ENCODE measurements at regions not wholly inside any gene's neighbourhood (a gene's known extent, or its start where the extent isn't known, plus 50 kb on each side); places are given as distances from the start of the nearest gene placed in this dataset.

GRCh38 chr17:65442691-65443090 lies 118.8 kb downstream of the AXIN2 start:
- no peak for DNase-seq

- DNase-seq, result no peak
Observed at GRCh38 chr17:65442250-65442649, 119.2 kb downstream of the AXIN2 start.

DNA sequence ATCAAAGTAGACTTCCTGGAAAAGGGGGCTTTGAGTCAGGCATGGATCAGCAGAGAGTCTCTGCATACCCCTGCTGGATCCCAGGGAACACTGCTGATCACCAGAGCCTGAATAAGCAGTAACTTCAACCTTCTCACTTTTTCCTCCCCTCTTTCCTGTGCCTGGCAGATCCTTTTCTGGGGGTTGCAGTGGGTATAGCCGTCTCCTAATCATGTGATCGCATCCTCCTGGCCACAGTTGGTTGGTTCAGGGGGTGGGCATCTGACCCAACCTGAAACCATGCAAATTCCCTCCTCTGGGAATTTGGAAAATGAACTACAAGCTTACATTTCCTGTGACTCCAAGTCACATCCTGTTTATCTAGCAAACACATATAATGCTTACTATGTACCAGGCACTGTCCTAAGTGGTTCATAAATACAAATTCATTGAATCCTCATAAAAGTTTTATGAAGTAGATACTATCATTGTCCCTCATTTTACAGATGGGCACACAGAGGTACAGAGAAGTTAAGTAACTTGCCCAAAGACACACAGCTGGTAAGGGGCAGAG lies 120.3 kb downstream of the AXIN2 start:
- DNase-seq, result no peak

DNA sequence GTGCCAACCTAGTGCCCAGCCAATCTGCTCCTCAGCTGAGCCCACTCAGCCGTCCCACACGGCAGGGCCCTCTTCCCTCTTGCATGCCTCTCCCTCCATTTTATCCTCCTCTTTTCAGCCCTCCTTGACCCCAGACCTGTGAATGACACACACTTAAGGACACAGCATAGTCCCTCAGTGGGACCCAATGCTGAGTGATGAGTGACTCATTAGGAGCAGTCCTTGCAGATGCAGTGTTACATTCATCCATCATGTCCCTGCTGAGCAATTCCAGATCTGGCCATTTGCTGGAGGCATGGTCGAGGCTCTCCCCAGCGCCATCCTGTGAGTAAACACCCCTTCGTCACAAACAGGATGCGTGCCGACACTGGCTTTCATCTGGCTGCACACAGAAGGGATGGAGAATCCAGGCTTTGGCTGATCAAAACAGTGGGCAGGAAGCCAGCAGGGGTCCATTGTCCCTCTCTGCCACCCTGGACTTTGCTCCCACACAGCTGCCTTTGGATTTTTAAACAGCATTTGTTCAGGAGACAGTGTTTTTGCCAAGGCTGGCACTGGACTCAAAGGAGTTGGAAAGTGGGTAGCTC lies 122.6 kb downstream of the AXIN2 start:
- no peak for DNase-seq

- DNase-seq, result no peak
Observed at GRCh38 chr17:65438173-65438572, 123.3 kb downstream of the AXIN2 start.

DNA sequence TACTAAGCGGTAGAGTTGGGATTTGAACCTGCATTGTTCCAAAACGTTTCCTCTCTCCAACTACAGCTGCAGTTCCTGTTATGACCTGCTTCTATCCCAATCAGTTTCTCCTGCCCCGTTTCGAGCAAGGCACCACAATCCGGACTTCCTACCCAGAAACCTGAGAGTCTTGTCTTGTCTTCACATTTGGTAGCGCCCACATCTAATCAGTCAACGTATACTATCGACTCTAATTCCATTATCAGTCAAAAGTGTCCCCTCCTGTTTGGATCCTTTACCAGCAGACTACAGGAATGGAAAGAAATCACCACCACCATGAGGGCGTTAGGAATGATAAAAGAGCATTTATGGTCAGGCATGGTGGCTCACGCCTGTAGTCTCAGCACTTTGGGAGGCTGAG lies 124.6 kb downstream of the AXIN2 start:
- DNase-seq, result no peak

- DNase-seq, result no peak
Observed at GRCh38 chr17:65434878-65435277, 126.6 kb downstream of the AXIN2 start.

GRCh38 chr17:65434251-65434650 lies 127.2 kb downstream of the AXIN2 start:
- no peak for DNase-seq

DNA sequence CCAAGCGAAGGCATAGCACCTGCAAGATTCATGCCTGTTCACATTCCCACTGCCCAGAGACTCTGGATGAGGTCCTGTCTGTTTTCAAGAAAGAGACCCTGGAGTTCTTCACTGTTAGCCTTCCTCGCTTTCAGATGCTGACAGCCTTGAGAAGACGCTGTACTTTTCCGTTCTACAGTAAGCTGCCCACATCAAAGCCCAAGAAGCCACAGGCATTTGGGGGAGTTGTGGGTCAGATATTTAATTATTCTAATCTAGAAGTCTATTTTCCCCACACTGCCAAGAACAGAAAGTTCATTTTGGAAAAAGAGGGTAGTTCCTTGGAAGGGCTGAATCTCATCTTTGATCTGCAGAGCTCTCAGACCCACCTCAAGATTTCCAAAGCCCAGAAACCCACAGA lies 127.9 kb downstream of the AXIN2 start:
- no peak for DNase-seq

- DNase-seq, result no peak
Observed at GRCh38 chr17:65433157-65433556, 128.3 kb downstream of the AXIN2 start.

DNA sequence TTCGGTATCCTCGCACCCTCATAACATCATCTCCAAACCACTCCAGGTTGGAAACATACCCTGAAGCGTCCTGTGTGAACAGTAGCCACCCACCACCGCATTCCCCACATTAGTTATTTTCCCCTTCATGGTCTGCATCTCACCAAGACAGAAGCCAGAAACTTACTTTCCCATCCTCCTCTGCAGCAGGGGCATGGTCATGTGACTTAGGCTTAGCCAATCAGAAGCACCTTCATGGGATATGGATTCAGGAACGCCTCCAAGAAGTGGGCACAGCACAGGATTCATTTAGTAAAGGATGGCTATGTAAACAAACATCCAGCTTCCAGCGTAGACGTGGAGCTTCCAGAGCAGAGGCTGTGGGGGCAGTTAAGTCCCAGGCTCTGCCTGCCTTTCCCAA lies 130.3 kb downstream of the AXIN2 start:
- no peak for DNase-seq

- no peak for DNase-seq
Observed at GRCh38 chr17:65430209-65430833, 131.1 kb downstream of the AXIN2 start.

GRCh38 chr17:65423346-65424140 lies 137.9 kb downstream of the AXIN2 start:
- no peak for DNase-seq

GRCh38 chr17:65418622-65419021 lies 142.8 kb downstream of the AXIN2 start:
- DNase-seq, result no peak

GRCh38 chr17:65417406-65418221 lies 143.8 kb downstream of the AXIN2 start:
- DNase-seq, result no peak

DNA sequence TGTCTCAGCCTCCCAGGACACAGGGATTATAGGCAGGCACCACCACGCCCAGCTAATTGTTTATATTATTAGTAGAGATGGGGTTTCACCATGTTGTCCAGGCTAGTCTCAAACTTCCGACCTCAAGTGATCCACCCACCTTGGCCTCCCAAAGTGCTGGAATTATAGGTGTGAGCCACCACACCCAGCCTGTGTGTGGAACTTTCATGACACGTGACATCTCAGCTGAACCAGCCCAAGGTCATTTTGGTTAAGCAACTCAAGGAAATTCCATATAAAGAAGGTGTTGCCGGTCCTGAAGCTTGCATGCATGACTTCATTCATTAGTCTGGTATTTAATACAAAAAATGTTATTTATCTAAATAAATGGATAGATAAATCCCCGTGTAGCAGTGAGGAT lies 145.5 kb downstream of the AXIN2 start:
- no peak for DNase-seq

GRCh38 chr17:65413390-65413789 lies 148.1 kb downstream of the AXIN2 start:
- DNase-seq, result no peak

- DNase-seq, result no peak
Observed at GRCh38 chr17:65409381-65409780, 152.1 kb downstream of the AXIN2 start.

DNA sequence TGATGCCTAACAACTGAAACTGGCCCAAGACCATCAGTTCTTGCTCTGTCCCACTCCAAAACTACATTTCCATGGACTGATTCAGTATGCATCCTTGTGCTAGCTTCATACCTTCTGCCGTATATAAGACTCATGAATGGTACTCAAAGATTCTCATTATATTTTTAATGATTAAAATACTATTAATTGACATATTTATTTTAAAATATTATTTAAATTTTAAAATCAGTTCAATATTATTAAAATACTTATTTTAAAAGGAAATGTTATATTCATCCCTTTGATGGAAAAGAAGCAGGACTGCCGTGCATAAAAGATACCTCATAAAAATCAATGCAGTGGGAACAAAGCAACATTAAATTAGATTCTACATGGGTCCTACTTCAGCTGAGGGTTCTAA lies 153.4 kb downstream of the AXIN2 start:
- DNase-seq, result no peak

DNA sequence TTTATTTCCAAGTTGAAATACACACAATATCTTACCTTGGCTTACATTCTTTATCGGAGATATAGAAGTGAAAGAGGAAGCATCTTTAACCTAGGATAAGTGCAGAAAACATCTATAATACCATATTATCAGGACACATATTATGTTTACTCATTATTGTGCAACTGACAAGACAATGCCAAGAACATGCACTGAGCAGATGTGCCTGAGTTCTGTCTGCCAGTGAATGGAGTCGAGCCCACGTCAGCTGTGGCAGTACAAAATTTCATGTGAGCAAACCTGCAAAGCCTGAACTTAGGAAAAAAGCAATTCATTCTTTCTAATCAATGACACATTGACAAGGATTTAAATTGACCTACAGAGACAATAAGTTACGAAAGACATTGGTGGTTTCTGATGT lies 154.4 kb downstream of the AXIN2 start:
- no peak for DNase-seq

GRCh38 chr17:65406552-65406951 lies 154.9 kb downstream of the AXIN2 start:
- no peak for DNase-seq

DNA sequence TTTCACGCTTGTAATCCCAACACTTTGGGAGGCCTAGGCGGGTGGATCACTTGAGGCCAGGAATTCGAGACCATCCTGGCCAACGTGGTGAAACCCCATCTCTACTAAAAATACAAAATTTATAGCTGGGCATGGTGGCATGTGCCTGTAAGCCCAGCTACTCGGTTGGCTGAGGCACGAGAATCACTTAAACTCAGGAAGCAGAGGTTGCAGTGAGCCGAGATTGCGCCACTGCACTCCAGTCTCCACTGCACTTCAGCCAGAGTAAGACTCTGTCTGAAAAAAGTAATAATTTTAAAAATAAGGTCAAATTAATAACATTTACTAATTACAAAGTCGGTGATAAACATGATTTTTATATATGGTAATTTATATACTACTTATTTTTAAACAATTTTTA lies 155.9 kb downstream of the AXIN2 start:
- DNase-seq, result no peak

- no peak for DNase-seq
Observed at GRCh38 chr17:65404761-65405160, 156.7 kb downstream of the AXIN2 start.
